A549 (cell line): ENCODE measurements at regions not wholly inside any gene's neighbourhood (a gene's known extent, or its start where the extent isn't known, plus 50 kb on each side); places are given as distances from the start of the nearest gene placed in this dataset.

Experiments used
- CTCF ChIP-seq: fragments of >200 bp; sonication (Bioruptor Twin); formaldehyde crosslinking; IDR thresholded peaks from 3 replicates; pipeline ENCODE4 v1.5.1; 2016
- ELK1 ChIP-seq: fragments of 150-350 bp; IDR thresholded peaks from 2 replicates; pipeline ENCODE4 v1.6.1; 2014; ENCODE audit warnings: low read depth, mild to moderate bottlenecking, low read length
- EP300 ChIP-seq, 2 experiments: fragments of >200 bp; sonication (Bioruptor Twin); formaldehyde crosslinking; IDR thresholded peaks; 2 replicates in 1 of 2; 3 replicates in 1 of 2; pipeline ENCODE4 v1.6.1; 2016 to 2017
- POLR2A ChIP-seq: IDR thresholded peaks from 2 replicates; pipeline ENCODE4 v1.6.1; 2012; ENCODE audit warnings: mild to moderate bottlenecking, low read length
- RAD21 ChIP-seq, 2 experiments: fragments of >200 bp in 1 of 2; sonication (Bioruptor Twin) in 1 of 2; formaldehyde crosslinking in 1 of 2; IDR thresholded peaks in 1 of 2; conservative IDR thresholded peaks in 1 of 2; 2 replicates in 1 of 2; 3 replicates in 1 of 2; pipeline ENCODE4 v1.6.1; 2012 to 2018; ENCODE audit warnings: inconsistent platforms in 1 of 2
- REST ChIP-seq: fragments of 200-600 bp; sonication (generic); IDR thresholded peaks from 2 replicates; pipeline ENCODE4 v1.6.1; 2016; ENCODE audit warnings: antibody characterized with exemption, mild to moderate bottlenecking, moderate library complexity
- USF2 ChIP-seq: fragments of 450-650 bp; IDR thresholded peaks from 2 replicates; pipeline ENCODE4 v1.6.1; 2014; ENCODE audit warnings: antibody characterized with exemption

- TF ChIP-seq EP300 (IDR thresholded peaks at IDR 0.05), result no peak
- no peak for TF ChIP-seq USF2
- TF ChIP-seq POLR2A, result no peak
- no peak for TF ChIP-seq CTCF
- TF ChIP-seq ELK1, result no peak
- no peak for TF ChIP-seq REST
- no peak for TF ChIP-seq RAD21 (conservative IDR thresholded peaks at IDR 0.05 in 1 of 2, IDR thresholded peaks at IDR 0.05 in 1 of 2)
Observed at GRCh38 chr3:99159220-99159762, 257.8 kb upstream of the DCBLD2 start.
